ENCODE measurements at regions not wholly inside any gene's neighbourhood (a gene's known extent, or its start where the extent isn't known, plus 50 kb on each side); places are given as distances from the start of the nearest gene placed in this dataset.

DNA sequence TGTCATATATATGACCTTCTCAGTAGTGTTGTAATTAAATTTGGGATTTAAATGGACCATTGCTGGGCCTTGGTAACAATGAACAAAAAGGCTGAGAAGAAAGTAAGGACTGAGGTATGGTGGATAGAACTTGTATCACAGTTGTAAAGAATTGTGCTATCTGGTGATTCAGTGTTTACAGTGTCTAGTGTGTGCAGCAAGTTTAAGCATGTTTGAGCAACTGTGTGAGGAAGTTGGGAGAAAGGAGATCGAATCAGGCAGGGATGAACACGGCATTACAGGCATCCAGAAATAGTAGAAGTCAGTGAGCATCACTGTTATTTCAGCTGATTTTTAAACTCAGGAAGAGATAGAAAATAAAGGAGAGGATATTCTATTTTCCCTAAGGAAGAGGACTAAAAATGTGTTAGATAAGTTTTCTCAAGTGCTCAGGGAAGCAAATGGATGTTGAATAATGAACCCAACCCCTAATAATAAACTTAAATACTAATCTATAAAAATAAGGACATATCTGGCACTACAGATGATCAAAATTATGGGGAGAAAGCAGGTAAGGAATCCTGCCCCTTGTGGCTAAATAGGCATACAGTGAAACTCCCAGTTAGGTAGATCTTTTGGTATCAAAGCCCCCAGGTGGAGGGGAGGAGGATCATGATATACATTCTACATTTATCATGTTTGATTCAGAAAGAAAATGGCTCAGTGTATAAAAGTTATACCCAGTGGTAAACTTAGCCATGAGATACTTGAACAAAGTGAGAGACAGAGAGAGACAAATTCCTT is 361.0 kb upstream of the ANO3 start:
- DNase-seq (ENCODE audit: low spot score) = no peak

GRCh38 chr11:25980091-25980490 is 351.8 kb upstream of the ANO3 start:
- DNase-seq (ENCODE audit: low spot score) = no peak

DNA sequence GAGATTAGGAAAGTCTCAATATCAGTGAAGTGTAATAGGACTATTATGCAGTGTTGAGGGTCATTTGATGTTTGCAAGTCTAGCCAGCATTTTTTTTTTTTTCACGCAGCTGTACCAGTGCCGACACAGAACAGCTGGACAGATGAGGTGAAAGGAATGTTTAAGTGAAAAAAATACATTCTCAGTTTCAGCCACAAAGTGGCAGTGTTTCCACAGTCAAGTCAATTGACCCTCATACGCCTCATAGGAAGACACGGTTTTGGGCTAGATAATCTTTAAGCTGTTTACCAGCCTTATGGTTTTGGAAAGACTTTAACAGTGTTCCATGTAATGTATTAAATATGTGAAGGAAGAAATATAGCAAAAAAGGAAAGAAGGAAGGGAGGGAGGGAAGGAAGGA is 349.9 kb upstream of the ANO3 start:
- peak; percentile 60 for DNase-seq (ENCODE audit: low spot score)

DNA sequence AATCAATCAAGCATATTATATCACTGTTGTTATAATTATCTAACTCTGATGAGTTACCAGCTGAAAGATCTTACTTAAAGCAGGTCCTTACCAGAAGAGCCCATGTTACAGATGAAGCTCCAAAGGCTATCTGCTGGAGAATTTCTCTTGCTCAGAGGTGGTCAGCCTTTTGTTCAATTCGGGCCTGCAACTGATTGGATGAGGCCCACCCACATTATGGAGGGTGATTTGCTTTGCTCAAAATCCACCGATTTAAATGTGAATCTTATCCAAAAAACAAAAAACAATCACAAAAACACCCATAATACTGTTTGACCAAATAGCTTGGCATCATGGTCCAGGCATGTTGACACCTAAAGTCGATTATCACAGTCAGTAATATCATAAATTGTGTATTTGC is 348.6 kb upstream of the ANO3 start:
- no peak for DNase-seq (ENCODE audit: low spot score)

- no peak for DNase-seq (ENCODE audit: low spot score)
Measured at GRCh38 chr11:25988178-25988577, 343.8 kb upstream of the ANO3 start.

GRCh38 chr11:25990406-25990805 is 341.5 kb upstream of the ANO3 start:
- DNase-seq (ENCODE audit: low spot score) = no peak

GRCh38 chr11:25991476-25991875 is 340.5 kb upstream of the ANO3 start:
- no peak for DNase-seq (ENCODE audit: low spot score)

DNA sequence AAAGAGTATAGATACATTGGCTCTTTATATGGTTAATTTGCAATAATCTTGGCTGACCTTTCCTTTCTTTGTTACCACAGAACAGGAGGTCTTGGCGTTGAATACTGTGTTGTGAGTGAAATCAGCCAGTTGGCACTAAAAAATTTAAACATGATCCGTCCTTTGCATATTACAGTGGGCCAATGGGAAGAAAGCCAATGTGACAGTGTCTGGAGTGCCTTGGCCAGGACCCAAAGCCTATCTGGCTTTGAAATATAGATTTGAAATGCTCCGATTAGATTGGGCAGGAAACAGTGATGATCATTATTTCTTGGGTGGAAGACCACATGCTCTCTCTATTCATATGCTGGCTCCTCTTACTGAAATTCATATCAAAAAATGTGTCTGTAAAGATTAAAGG is 339.6 kb upstream of the ANO3 start:
- DNase-seq (ENCODE audit: low spot score) = no peak

- no peak for DNase-seq (ENCODE audit: low spot score)
Measured at GRCh38 chr11:25993016-25993415, 338.9 kb upstream of the ANO3 start.

DNA sequence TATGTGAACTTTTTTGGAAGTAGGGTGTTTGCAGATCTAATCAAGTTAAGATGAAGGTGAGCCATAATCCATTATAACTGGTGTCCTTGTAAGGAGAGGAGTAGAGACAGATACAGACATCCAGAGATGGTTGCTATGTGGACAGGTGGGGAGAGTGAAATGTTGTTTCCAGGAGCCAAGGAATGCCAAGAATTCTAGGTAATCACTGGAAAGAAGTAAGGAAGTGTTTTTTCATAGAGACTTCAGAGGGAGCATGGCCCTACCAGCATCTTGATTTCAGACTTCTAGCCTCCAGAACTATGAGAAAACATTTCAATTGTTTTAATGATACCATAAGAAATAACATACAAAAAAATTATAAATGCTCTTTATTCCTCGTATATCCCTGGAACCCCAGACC is 320.5 kb upstream of the ANO3 start:
- DNase-seq (ENCODE audit: low spot score) = no peak

DNA sequence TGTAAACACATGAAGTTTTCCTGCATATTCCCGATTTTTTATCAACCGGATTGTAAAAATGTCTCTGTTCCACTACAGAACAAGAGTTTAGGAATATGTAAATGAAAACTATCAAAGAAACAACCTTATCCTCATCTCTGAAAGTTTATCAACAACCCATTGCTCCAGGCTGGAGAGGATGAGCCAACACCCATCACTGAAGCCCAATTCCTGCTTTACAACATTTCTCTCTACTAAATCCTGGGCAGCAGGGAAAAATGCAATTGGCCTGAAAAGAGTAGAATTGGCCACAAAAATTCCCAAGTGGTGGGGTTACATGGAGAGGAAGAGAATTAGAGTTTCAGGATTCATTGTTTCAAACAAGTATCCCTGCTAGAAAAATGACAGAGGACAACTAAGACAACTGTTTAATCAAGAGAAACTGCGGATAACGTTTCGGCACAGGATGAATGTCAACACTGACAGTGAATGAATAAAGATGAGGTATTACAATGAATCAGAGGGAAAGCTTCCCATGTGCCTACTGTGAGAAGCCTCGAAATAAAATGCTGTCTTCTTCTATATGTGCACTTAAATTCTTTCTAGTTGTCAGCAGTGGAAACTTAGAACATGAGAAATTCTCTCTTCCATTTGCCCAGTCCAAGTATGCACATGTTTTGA is 317.3 kb upstream of the ANO3 start:
- DNase-seq (ENCODE audit: low spot score) = no peak

DNA sequence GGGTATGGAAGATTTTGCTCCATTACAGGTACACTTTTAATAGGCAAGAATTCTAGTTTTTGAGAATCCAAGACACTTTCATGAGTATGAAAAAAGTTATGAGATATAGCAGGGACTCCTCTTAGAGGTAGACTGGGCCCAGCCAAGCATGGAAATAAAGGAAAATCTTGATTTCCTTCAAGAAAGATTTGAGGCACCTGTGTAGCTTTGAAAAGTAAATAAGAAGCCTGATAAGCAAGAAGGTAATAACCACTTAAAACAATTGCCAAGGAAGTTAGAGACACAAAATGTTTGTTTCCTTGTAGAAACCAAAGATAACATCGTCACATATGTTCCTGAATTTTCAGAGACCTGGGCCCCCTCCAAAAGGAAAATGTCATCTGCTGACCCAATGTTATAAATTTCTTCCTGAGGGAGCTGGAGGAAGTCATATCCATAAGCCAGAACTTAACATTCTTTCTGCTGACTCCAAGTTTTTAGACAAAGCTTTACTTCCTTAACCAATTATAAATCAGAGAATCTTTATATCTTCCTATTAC is 314.5 kb upstream of the ANO3 start:
- DNase-seq (ENCODE audit: low spot score) = no peak

- DNase-seq (ENCODE audit: low spot score) = no peak
Measured at GRCh38 chr11:26017903-26018302, 314.0 kb upstream of the ANO3 start.

DNA sequence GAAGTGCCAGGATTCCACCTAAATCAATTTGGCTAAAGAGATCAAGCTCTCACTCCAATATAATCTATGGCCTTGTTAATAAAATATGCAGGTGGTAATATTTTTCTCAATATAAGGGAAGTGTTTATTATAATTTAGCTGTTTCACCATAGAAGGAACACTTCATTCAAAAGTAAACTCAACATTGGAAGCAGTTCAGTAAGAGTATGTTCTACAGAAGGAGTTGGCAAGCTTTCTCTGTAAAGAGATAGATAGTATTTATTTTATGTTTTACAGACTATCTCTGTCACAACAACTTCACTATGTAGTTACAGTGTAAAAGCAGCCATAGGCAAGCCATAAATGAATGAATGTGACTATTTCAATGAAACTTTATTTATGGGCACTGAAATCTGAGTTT is 313.6 kb upstream of the ANO3 start:
- no peak for DNase-seq (ENCODE audit: low spot score)

DNA sequence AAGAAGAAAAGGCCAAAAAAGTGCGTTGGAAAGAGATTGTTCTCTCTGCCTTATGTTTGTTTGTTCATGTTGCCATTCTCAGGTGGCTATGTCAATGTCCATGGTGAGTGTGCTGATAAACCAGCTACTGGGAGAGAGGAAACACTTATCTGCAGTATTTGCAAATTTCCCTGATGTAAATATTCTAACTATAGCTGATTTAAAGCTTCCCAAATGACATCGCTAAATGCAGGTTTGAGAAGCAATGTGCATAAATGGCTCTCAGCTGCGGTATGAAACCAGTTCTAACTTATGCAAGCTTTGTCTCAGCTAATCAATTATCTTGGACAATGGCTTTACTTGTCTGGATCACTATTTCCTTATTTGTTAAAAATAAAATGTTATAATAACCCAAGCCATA is 312.5 kb upstream of the ANO3 start:
- DNase-seq (ENCODE audit: low spot score) = no peak

GRCh38 chr11:26021017-26021416 is 310.9 kb upstream of the ANO3 start:
- no peak for DNase-seq (ENCODE audit: low spot score)

DNA sequence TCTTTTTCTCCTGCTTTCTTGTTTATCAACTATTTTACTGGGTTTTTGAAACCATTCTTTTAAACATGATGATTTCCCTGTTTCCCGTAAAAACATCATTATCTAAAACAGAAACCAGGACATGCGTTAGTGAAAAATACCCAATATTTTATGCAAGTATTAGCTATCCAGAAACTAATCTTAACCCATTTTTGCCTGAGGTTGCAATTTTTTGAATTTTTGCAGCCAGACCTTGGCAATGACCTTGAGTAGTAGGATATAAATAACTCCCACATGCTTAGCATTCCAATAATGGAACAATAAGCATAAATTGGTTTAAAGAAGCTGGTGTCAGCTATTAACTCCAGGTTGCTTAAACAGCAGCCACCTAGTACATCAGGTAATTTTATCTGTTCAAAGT is 308.9 kb upstream of the ANO3 start:
- DNase-seq (ENCODE audit: low spot score) = no peak

DNA sequence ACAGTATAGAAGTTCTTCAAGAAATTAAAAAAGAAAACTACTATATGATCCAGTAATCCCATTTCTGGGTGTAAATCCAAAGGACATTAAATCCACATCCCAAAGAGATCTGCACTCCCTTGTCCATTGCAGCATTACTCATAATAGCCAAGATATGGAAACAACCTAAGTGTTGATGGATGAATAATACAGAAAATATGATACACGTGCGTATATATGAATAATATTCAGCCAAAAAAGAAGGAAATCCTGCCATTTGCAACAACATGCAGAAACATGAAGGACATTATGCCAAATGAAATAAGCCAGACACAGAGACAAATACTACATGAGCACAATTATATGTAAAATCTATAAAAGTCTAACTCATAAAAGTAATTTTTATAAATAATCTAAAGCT is 306.3 kb upstream of the ANO3 start:
- no peak for DNase-seq (ENCODE audit: low spot score)

- DNase-seq (ENCODE audit: low spot score) = no peak
Measured at GRCh38 chr11:26026078-26026477, 305.9 kb upstream of the ANO3 start.

DNA sequence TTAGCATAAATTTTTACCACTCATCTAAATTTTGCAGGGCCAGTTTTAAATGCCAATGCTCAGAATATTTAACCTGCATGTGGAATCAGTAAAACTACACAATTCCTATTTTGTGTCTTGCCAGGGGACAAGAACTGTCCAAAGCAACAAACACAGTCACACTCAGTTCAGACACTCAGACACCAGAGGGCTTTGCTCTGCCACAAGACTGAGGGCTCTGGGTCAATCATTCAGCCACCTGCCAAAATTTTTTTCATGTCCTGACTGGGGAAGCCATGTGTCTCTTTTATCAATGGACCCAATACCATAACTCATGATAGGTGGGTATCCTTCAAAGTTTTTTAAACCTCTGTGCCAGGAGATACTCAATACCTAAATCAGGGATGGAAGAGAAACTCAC is 304.0 kb upstream of the ANO3 start:
- DNase-seq (ENCODE audit: low spot score) = no peak

GRCh38 chr11:26028393-26028911 is 303.5 kb upstream of the ANO3 start:
- peak; percentile 44 for DNase-seq (ENCODE audit: low spot score)

- no peak for DNase-seq (ENCODE audit: low spot score)
Measured at GRCh38 chr11:26030399-26030798, 301.5 kb upstream of the ANO3 start.

- no peak for DNase-seq (ENCODE audit: low spot score)
Measured at GRCh38 chr11:26032241-26032640, 299.7 kb upstream of the ANO3 start.
